GM19035 (cell line): ENCODE measurements at regions not wholly inside any gene's neighbourhood (a gene's known extent, or its start where the extent isn't known, plus 50 kb on each side); places are given as distances from the start of the nearest gene placed in this dataset.

Experiments
- ATAC-seq: cut with Tn5 transposase; IDR thresholded peaks from one replicate; pipeline ENCODE4 v1.9.1; 2021; ENCODE audit not compliant: unreplicated experiment

DNA sequence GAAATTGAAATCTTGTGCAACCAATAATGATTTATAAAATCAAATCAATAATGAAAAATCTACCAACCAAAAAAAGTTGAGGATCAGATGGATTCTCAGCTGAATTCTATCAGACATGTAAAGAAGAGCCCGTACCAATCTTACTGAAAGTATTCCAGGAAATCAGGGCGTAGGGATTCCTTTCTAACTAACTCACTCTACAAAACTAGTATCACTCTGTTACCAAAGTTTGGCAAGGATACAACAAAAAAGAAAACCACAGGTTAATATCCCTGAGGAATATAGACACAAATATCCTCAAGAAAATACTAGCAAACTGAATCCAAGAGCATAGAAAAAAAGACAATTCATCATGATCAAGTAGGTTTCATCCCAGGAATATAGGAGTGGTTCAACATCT lies 52.8 kb upstream of the ADGRL4 start:
- no peak for ATAC-seq
